WTC11 (cell line): ENCODE measurements at regions not wholly inside any gene's neighbourhood (a gene's known extent, or its start where the extent isn't known, plus 50 kb on each side); places are given as distances from the start of the nearest gene placed in this dataset.

ENCODE experiments used
- ATAC-seq: fragments of 200-7000 bp; cut with Tn5 transposase; 2 replicates; pipeline ENCODE4 v1.10.0; 2021; ENCODE audit warnings: mild to moderate bottlenecking, moderate library complexity
- CTCF ChIA-PET: fragments of 300-600 bp; sonication (Branson Sonifier 250); formaldehyde crosslinking; loops from one replicate; lab custom pipeline; 2021; ENCODE audit warnings: antibody characterized with exemption; lab: Charles Lee
- POLR2A ChIA-PET: fragments of 350-600 bp; sonication (Branson Sonifier 250); formaldehyde crosslinking; loops from one replicate; lab custom pipeline; 2021; ENCODE audit warnings: antibody characterized with exemption; lab: Charles Lee
- DNase-seq: peaks from one replicate; pipeline ENCODE4 v3.0.0; 2021; ENCODE audit warnings: low spot score
- H3K27ac Mint-ChIP-seq: 2 replicates; pipeline ENCODE4 v1.8.0; 2021; ENCODE audit warnings: mixed read lengths
- H3K27me3 Mint-ChIP-seq: 2 replicates; pipeline ENCODE4 v1.8.0; 2021; ENCODE audit warnings: low read depth, mild to moderate bottlenecking, moderate library complexity, mixed read lengths
- H3K36me3 Mint-ChIP-seq: 2 replicates; pipeline ENCODE4 v1.8.0; 2021; ENCODE audit warnings: mixed read lengths
- H3K4me1 Mint-ChIP-seq: 2 replicates; pipeline ENCODE4 v1.8.0; 2022; ENCODE audit warnings: mixed read lengths
- H3K4me3 Mint-ChIP-seq: 2 replicates; pipeline ENCODE4 v1.8.0; 2021; ENCODE audit warnings: mild to moderate bottlenecking, moderate library complexity, mixed read lengths
- H3K9me3 Mint-ChIP-seq: 2 replicates; pipeline ENCODE4 v1.8.0; 2021; ENCODE audit warnings: mixed read lengths
- AR ChIP-seq: fragments of 250-450 bp; sonication (Bioruptor Pico); IDR thresholded peaks from 2 replicates; pipeline ENCODE4 v1.9.0; 2021; ENCODE audit warnings: mild to moderate bottlenecking
- CBFB ChIP-seq: sonication (generic); formaldehyde crosslinking; IDR thresholded peaks from 2 replicates; pipeline ENCODE4 v1.8.1; 2022; ENCODE audit warnings: mild to moderate bottlenecking, low read depth, missing genetic modification reagents
- CREM ChIP-seq: sonication (generic); formaldehyde crosslinking; IDR thresholded peaks from 2 replicates; pipeline ENCODE4 v1.8.1; 2022; ENCODE audit warnings: mild to moderate bottlenecking, missing genetic modification reagents, moderate library complexity
- ELF4 ChIP-seq: sonication (generic); formaldehyde crosslinking; IDR thresholded peaks from 2 replicates; pipeline ENCODE4 v1.8.1; 2022; ENCODE audit warnings: low read depth, mild to moderate bottlenecking, moderate library complexity, missing genetic modification reagents
- ETV6 ChIP-seq: sonication (generic); formaldehyde crosslinking; IDR thresholded peaks from 2 replicates; pipeline ENCODE4 v1.8.1; 2022; ENCODE audit warnings: mild to moderate bottlenecking, missing genetic modification reagents
- FOXP1 ChIP-seq: sonication (generic); formaldehyde crosslinking; IDR thresholded peaks from 2 replicates; pipeline ENCODE4 v1.8.0; 2022; ENCODE audit warnings: missing genetic modification reagents, mild to moderate bottlenecking, moderate library complexity, borderline replicate concordance
- GTF2I ChIP-seq: fragments of 250-450 bp; sonication (Bioruptor Pico); conservative IDR thresholded peaks from 2 replicates; pipeline ENCODE4 v1.4.0; 2021; ENCODE audit warnings: mild to moderate bottlenecking
- KAT7 ChIP-seq: sonication (generic); formaldehyde crosslinking; IDR thresholded peaks from 2 replicates; pipeline ENCODE4 v1.8.1; 2023; ENCODE audit warnings: missing genetic modification reagents, mild to moderate bottlenecking, borderline replicate concordance
- NFATC4 ChIP-seq: fragments of 250-450 bp; sonication (Bioruptor Pico); IDR thresholded peaks from 2 replicates; pipeline ENCODE4 v1.9.0; 2021; ENCODE audit warnings: mild to moderate bottlenecking
- NR1H2 ChIP-seq: sonication (generic); formaldehyde crosslinking; IDR thresholded peaks from 2 replicates; pipeline ENCODE4 v1.9.0; 2021; ENCODE audit warnings: mild to moderate bottlenecking, moderate library complexity, missing genetic modification reagents
- PREB ChIP-seq: sonication (generic); formaldehyde crosslinking; IDR thresholded peaks from 2 replicates; pipeline ENCODE4 v1.8.1; 2022; ENCODE audit warnings: mild to moderate bottlenecking, missing genetic modification reagents, moderate library complexity, borderline replicate concordance
- STAT6 ChIP-seq: sonication (generic); formaldehyde crosslinking; conservative IDR thresholded peaks from 2 replicates; pipeline ENCODE4 v1.8.1; 2023; ENCODE audit warnings: mild to moderate bottlenecking, low read depth, missing genetic modification reagents, moderate library complexity
- TEAD4 ChIP-seq: sonication (generic); formaldehyde crosslinking; IDR thresholded peaks from 2 replicates; pipeline ENCODE4 v1.8.0; 2022; ENCODE audit warnings: mild to moderate bottlenecking, missing genetic modification reagents
- USF2 ChIP-seq: sonication (generic); formaldehyde crosslinking; IDR thresholded peaks from 2 replicates; pipeline ENCODE4 v1.8.1; 2023; ENCODE audit warnings: mild to moderate bottlenecking, missing genetic modification reagents, moderate library complexity
- ZNF219 ChIP-seq: sonication (generic); formaldehyde crosslinking; IDR thresholded peaks from 2 replicates; pipeline ENCODE4 v1.8.0; 2023; ENCODE audit warnings: missing genetic modification reagents, mild to moderate bottlenecking, borderline replicate concordance
- ZNF281 ChIP-seq: sonication (generic); formaldehyde crosslinking; IDR thresholded peaks from 2 replicates; pipeline ENCODE4 v1.8.0; 2023; ENCODE audit warnings: mild to moderate bottlenecking, missing genetic modification reagents
- ZNF423 ChIP-seq: fragments of 250-450 bp; sonication (Bioruptor Pico); IDR thresholded peaks from 2 replicates; pipeline ENCODE4 v2.1.2; 2022; ENCODE audit warnings: mild to moderate bottlenecking, moderate library complexity
- ZNF512 ChIP-seq: sonication (generic); formaldehyde crosslinking; IDR thresholded peaks from 2 replicates; pipeline ENCODE4 v1.8.1; 2022; ENCODE audit warnings: missing genetic modification reagents, borderline replicate concordance

GRCh38 chr4:35247047-35247446 lies 997.3 kb downstream of the ARAP2 start:
- ChIA-PET CTCF (interaction anchor here (1.4 kb wide), 1 partner anchor 161 kb away, joined by 4 read pairs; no protein-coding TSS in a partner anchor), POLR2A (interaction anchor here (0.5 to 0.6 kb wide), 2 partner anchors 132 to 580 kb away, joined by 3 to 6 read pairs; no protein-coding TSS in a partner anchor)
- no peak overlapping the region for H3K4me3 Mint-ChIP-seq
- no peak for TF ChIP-seq ETV6 (CRISPR knock-in tag)
- no peak for TF ChIP-seq PREB (CRISPR knock-in tag)
- no peak for TF ChIP-seq CBFB (CRISPR knock-in tag)
- TF ChIP-seq KAT7 (CRISPR knock-in tag), result no peak
- TF ChIP-seq AR (CRISPR knock-in tag), result no peak
- TF ChIP-seq ZNF423 (CRISPR knock-in tag), result no peak
- no peak for TF ChIP-seq GTF2I (CRISPR knock-in tag)
- TF ChIP-seq USF2 (CRISPR knock-in tag), result no peak
- no peak for TF ChIP-seq FOXP1 (CRISPR knock-in tag)
- TF ChIP-seq TEAD4 (CRISPR knock-in tag), result no peak
- no peak for DNase-seq
- H3K9me3 Mint-ChIP-seq, result no peaks in the 10 kb centered on the region
- no peaks in the 10 kb centered on the region for H3K27me3 Mint-ChIP-seq
- no peaks in the 10 kb centered on the region for H3K36me3 Mint-ChIP-seq
- H3K4me1 Mint-ChIP-seq, result peaks cover 17% of the 10 kb centered on the region
- no peak overlapping the region for H3K27ac Mint-ChIP-seq
- ATAC-seq, result peak; percentile 47; the same call in 1 of the 2 replicates

- ChIA-PET CTCF (no interaction called here), POLR2A (no interaction called here)
- TF ChIP-seq ZNF219 (CRISPR knock-in tag) (no peak), ZNF281 (CRISPR knock-in tag) (no peak), ZNF512 (CRISPR knock-in tag) (no peak), NFATC4 (CRISPR knock-in tag) (no peak), CREM (CRISPR knock-in tag) (no peak), ELF4 (no peak), NR1H2 (CRISPR knock-in tag) (no peak), STAT6 (CRISPR knock-in tag) (no peak)
- Mint-ChIP-seq H3K27me3 (no peaks in the 10 kb centered on the region), H3K4me3 (no peak overlapping the region), H3K4me1 (peaks cover 17% of the 10 kb centered on the region), H3K36me3 (no peaks in the 10 kb centered on the region), H3K9me3 (peaks cover 3% of the 10 kb centered on the region; the same call in 1 of the 2 replicates), H3K27ac (no peak overlapping the region)
- no peak for ATAC-seq
- no peak for DNase-seq
Measured at GRCh38 chr4:35250331-35250730, 994.0 kb downstream of the ARAP2 start.
